ENCODE measurements at regions not wholly inside any gene's neighbourhood (a gene's known extent, or its start where the extent isn't known, plus 50 kb on each side); places are given as distances from the start of the nearest gene placed in this dataset.
"Not testable (repeated sequence)": the region's sequence is repeated elsewhere in the genome, so short reads cannot be mapped to it uniquely, and the experiment has no call there.

DNA sequence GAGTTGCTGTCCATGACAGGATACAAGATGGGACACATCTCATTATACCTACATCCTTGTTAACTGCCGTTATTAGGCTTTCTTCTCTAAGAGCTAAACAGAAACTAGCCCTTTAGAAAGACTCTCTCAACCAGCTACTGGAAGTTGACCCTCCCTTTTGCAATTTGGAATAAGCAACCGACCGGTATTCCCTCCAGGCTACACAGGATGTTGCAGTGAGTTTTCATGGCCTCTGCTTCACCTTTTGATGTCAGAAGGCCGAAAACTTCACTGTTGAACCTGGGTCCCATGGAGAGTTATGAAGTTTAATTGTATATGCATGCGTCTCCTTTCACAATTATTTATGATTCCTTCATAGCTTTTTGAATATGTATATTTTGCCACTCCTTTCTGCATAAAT is 1042.5 kb upstream of the SPRY2 start:
- no peak for DNase-seq (ENCODE audit: low spot score)

DNA sequence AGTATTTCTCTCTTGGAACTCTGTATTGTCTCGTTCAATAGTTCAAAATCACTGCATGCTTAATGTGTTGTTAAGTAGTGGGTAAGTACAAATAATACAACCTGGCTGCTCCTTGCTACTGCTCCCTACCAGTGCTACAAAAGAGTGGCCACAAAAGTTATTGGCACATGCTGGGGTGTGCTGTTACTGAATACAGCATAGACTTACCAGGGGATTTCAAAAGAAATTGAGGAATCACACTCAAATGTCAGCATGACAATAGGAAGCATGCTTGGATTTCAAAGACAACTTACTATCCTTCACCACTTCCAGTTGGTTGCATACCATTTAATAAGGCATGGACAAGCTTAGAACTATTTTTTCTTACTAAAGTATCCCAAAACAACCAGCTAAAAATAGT is 1041.3 kb upstream of the SPRY2 start:
- no peak for DNase-seq (ENCODE audit: low spot score)

DNA sequence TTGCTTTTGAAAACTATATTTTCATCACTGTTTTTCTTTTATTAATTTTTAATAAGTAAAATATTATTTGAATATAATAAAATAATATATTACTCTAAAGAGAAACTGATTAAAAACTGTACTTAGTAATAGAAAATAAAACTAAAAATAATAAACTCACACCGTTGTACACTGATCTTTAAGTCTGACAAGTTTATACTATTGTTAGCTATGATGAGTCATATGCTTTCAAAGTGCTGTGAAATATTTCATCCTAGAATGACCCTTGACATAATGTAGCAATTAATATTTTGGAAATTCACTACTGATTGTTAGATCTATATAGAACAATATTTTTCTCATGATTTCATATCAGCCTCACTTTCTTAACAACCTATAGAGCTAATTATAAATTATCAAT is 1040.6 kb upstream of the SPRY2 start:
- DNase-seq (ENCODE audit: low spot score) = no peak

DNA sequence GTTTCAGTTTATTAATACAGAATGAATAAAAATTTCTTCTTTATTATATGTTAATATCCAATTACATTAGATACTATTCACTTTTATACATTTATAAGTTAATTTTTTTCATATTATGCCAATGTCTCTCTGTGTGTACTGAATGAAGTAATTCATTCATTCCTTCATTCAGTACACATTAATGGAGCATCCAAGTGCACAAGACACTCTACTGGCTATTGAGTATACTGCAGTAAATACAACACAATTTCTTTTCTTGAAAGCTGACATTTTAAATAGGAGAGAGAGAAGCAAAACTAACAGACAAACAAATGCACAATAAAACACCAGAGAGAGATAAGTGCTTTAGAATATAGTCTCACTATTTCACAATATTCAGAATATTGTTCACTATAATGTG is 1038.3 kb upstream of the SPRY2 start:
- DNase-seq (ENCODE audit: low spot score) = no peak

DNA sequence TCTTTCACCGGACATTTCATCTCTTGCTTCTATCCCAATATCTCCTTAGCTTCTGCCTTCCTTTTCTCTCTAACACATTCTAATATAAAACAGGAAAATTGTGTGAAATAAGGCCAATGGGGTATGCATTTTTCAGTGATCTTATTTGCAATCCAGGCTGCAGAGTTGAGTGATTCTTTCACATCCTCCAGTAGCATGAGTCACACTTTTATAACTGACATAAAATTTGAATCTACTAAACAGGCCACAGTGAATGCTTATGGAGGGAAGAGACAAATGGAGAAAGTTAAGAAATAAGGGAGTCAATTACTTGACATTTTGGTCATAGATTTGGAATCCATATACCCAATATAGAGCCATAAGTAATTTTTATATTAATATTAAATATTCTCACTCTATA is 1037.0 kb upstream of the SPRY2 start:
- DNase-seq (ENCODE audit: low spot score) = no peak

DNA sequence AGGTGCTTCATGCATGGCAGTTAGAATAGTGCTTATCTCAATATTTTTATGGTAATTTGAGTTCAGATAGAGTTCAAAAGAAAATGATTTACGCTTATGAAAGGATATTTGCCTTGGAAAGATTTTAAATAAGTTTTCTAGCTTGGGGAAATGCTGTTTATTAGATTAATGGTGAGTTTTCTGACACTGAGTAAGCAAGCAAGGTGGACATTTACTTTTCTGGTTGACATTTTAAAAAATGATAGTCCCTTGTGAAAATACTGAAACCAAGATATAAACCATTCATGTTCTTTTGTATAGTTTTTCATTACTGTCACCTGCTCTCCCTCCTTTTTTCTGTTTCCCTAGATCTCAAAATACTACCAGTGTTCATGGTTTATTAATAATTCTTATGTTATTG is 1034.8 kb upstream of the SPRY2 start:
- no peak for DNase-seq (ENCODE audit: low spot score)

DNA sequence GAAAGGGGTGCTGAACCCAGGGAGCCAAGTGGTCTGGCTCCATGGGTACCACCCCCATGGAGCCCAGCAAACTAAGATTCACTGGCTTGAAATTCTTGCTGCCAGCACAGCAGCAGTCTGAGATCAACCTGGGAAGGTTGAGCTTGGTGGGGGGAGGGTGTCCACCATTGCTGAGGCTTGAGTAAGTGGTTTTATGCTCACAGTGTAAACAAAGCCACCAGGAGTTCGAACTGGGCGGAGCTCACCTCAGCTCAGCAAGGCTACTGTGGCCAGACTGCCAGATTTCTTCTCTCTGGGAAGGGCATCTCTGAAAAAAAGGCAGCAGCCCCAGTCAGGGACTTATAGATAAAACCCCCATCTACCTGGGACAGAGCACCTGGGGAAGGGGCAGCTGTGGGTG is 1021.8 kb upstream of the SPRY2 start:
- not testable (repeated sequence) for DNase-seq (ENCODE audit: low spot score)

DNA sequence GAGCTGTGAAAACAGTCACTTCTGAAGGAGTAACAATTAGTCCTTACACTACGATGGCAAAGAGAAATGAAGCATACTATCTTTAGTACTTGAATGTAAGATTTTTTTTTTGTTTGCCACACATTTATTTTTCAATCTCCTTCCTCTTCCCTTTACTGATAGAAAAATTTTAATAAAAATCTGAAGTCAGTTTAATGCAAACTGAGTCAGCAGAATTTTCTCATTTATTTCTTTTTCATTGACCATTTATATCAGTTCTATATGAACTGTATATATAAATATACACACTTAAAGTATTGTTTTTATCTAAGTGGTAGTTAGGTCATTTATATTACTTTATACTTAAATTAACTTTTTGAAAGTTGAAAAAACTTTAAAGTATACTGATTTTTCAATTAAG is 1009.1 kb upstream of the SPRY2 start:
- DNase-seq (ENCODE audit: low spot score) = no peak

DNA sequence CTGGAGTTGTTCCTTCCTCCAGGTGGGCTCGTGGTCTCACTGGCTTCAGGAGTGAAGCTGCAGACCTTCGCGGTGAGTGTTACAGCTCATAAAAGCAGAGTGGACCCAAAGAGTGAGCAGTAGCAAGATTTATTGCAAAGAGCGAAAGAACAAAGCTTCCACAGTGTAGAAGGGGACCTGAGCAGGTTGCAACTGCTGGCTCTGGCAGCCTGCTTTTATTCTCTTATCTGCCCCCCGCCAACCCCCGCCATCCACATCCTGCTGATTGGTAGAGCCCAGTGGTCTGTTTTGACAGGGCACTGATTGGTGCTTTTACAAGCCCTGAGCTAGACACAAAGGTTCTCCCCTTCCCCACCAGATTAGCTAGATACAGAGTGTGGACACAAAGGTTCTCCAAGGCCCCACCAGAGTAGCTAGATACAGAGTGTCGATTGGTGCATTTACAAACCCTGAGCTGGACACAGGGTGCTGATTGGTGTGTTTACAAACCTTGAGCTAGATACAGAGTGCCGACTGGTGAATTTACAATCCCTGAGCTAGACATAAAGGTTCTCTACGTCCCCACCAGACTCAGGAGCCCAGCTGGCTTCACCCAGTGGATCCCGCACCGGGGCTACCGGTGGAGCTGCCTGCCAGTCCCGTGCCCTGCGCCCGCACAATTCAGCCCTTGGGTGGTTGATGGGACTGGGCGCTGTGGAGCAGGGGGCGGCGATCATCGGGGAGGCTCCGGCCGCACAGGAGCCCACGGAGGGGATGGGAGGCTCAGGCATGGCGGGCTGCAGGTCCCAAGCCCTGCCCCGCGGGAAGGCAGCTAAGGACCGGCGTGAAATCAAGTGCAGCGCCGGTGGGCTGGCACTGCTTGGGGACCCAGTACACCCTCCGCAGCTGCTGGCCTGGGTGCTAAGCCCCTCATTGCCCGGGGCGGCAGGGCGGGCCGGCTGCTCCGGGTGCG is 999.5 kb upstream of the SPRY2 start:
- not testable (repeated sequence) for DNase-seq (ENCODE audit: low spot score)

DNA sequence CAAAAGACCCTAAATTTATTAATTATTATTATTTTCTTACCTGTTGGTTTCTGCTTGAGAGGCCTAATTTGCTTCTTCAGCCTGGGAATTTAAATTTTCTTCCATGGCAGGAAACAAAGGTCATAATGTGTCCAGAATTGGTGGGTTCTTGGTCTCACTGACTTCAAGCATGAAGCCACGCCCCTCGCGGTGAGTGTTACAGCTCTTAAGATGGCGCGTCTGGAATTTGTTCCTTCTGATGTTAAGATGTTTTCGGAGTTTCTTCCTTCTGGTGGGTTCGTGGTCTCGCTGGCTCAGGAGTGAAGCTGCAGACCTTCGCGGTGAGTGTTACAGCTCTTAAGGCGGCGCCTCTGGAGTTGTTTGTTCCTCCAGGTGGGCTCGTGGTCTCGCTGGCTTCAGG is 998.7 kb upstream of the SPRY2 start:
- not testable (repeated sequence) for DNase-seq (ENCODE audit: low spot score)

DNA sequence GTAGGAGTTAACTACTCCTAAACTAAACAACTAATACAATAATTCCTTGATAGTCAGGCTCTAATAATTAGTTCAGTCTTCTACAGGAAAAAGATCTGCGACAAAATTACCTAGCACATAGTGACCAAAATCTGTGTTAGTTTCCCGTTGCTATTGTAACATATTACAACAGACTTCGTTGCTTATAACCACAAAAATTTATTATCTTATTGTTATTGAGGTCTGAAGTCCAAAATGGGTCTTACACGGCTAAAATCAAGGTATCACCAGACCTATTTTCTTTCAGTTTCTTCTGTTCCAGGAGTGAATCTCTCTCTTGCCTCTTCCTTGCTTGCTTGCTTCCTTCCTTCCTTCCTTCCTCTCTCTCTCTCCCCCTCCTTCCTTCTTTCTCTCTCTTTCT is 993.6 kb upstream of the SPRY2 start:
- no peak for DNase-seq (ENCODE audit: low spot score)

DNA sequence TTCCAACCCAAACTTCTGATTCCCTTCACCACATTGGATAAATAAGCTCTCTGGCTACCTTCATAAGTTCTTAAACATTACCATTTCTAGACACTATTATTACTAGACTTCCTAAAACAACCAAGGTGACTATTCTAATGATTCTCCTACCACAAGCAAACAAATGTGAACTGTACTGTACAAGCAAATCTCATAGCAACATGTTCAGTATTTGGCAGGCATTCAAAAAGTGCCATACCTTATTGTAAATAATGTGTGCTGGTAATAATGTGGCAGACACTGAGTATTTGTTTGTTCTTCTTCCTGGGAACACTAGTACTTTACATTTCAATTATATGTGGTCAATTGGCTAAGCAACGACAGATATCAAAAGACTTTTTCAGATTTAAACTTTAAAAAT is 986.0 kb upstream of the SPRY2 start:
- DNase-seq (ENCODE audit: low spot score) = no peak

DNA sequence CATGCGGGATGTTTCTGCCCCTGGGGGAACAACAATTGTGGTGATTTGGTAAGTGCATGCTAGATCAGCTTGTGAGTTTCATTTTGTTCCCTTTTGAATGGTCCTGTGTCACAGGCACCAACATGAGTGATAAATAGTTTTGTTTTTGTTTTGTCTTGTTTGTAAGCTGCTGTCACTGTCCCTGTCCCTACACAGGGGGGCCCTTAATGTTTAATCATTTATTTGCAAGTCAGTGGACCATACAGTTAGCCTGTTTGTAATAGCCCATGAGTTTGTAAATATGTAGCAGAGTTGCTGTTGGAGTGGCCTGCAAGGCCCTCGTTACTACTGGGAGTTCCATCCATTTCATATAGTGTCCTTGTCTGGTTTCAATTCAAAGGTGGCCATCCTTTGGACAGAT is 979.6 kb upstream of the SPRY2 start:
- DNase-seq (ENCODE audit: low spot score) = no peak

DNA sequence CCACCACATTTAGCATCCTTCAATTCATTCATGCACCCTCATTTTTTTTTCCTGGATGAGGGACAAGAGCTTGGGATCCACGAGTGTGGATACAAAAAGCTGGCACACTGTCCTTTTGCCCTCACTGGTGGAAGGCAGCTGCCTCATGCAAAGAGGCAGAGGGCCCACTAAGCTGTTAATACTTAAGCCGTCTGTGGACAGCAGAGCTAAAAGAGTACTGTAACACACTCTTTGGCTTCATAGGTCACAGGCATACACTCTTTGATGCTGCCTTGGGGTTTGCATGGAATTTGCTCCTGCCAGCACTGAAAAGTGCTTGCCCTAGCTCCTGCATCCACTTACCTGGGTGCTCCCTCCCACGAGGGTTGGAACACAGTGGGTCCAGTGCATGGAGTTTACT is 978.4 kb upstream of the SPRY2 start:
- no peak for DNase-seq (ENCODE audit: low spot score)

DNA sequence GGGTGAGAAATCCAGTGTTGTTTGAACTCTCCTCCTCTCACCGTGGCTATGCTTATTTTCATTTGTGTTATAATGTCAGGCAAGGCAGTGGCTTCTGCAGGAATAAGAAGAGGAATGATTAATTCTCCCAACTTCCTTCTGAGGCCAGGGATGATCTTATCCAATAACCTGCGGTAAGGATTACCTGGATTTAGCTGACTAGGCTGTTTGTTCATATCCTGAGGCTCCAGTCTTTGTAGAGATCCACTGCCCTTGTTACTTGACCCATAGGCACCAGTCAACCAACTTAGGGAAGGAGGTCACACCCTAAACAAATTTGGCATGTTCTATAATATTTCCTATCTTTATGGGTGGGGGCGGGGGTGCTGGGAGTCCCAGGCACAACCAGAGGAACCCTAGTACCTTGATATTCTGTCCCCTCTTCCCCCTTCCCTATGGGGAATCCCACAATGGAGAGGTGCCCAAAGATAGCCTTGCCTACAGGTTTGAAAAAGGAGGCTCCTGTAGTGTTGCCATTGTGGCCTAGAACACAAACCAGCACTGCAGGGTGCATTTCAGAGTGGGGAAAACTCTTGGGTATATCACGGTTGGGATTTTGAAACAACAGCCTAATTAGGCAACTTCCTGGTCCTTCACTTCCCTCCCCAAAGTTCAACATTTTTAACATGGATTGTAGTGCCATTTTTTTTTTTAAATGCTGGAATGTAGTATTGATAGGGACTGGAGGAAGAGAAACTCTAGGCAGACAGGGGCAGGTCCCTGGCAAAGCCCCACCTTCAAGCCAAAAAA is 977.5 kb upstream of the SPRY2 start:
- DNase-seq (ENCODE audit: low spot score) = no peak

DNA sequence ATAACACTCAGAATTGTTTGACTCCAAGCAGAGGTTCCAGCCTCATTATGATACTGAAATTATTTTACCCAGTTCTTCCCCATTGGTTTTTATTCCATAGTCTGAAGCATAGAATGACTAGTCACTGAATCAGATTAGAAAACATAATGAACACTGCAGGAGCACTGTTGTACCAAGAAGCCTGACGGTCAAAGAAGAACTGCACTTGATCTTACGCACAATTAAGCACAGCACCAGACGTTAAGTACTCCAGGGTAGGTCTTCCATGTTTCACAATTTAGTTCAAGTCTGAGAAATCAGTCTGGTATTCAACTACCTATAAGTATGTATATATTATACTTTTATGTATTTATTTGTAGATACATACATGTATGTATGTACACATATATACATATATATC is 973.5 kb upstream of the SPRY2 start:
- no peak for DNase-seq (ENCODE audit: low spot score)

DNA sequence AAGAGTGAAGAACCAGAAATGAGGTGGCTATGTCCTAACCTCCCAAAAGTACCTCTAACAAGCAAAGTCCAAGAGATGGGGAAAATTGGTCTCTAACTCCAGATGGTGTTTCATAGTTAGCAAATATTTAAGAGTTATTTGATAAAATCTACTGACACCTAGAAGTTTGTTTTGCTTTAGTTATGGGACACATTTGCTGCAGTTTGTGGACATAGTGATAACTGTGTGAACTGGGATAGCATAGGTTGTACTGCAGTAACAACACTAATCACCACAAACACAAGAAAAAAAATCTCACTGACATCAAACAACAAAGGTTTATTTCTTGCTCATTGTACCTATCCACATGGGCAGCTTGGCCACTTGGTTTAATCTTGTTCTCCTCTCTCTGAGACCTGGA is 965.0 kb upstream of the SPRY2 start:
- DNase-seq (ENCODE audit: low spot score) = no peak

DNA sequence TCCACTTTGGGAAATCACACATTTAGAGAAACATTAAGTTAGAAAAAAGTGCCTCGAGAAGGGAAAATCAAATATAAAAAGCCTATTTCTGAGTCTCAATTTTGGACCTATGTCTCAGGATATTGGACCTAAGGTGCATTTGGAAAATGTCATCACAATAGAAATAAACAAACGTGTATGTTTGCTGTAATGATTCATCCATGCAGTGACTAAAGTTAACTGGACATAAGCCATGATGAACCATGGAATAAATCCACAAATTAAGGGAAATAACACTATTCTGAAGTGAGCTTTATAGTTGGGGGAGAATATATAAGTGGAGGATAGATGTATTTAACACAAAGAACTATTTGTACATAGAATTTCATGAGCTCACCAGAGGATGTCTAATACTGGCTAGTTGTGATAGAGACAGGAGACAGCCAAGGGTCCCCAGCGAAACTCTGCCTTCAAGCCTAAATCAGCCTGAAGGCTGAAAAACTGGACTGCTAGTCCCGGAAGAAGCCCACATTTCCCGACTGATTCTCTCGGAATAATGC is 963.3 kb upstream of the SPRY2 start:
- DNase-seq (ENCODE audit: low spot score) = no peak

DNA sequence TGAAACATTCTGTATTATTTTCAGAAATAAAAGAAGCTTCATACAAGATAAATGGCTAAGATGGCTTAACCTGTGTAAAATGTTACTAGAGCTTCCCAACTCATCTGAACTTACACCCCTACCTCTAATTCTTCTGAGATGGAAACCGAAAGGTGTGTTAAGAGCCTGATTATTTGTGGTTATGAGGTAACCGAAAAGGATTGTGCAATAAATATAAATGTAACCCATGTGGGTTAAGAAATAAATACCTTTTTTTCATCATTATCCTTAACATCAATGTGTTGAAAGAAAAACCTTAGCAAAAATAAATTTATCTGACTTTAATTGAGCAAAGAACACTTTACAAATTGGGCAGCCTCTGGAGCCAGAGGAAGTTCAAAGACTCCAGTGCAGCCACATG is 961.8 kb upstream of the SPRY2 start:
- DNase-seq (ENCODE audit: low spot score) = no peak

DNA sequence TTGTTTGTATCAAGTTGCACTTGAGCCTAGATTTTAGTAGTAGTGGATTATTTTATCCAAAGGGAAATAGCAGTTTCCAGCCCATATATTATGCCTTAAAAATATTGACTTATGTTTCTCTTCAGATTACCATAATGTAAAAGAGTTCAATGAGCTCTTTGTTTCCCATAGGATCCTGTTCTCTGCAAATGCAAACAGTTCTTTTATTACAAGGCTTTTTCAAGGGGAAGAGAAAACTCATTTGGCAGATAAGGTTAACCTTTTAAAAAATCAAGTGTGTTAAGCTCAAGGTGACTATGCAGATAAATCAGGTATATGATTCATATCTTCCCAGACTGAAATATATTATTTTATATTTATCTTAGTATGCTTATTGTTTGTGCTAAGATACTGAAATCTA is 961.2 kb upstream of the SPRY2 start:
- DNase-seq (ENCODE audit: low spot score) = no peak

DNA sequence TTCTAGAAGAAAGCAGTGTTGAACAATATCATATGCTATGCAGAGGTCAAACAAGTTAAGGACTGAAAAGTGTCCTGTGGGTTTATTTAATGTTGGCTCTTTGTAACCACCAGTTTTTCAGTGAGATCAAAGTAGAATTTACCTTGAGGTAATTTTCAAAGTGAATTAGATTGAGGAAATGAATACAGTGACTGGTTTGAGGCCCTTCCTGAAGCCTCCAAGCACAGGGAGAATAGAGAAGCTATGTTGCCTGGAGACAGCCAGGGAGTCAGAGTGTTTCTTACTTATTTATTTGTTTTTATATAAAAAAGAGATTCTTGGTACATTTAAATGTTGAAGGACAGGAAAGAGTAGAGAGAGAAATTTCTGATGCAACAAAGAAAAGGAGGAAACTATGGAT is 954.3 kb upstream of the SPRY2 start:
- DNase-seq (ENCODE audit: low spot score) = no peak

DNA sequence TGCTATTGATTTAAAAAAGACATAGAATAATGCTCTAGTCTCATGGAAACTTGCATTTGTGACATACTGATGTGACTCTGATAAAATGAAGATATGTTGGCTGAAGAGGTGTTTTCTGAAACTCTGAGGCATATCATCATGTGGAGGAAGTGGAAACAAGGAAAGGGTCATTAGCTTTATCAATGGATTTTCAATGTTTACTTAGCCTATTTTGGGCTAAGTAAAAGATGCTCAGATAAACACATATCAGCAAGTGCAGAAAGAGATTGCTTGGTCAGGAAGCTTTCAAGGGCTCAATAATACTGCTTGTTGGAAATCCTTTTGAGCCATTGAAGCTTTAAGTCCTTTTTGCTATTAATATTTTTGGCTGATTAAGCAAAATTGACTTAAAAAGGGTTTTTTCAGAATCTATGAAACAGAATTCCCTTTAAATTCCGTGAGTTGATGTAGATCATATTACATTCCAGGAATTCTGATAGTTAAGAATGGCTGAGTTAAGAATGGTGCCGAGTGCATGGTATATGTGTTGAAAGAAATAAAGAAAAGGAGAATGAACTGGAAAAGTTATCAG is 952.8 kb upstream of the SPRY2 start:
- no peak for DNase-seq (ENCODE audit: low spot score)

DNA sequence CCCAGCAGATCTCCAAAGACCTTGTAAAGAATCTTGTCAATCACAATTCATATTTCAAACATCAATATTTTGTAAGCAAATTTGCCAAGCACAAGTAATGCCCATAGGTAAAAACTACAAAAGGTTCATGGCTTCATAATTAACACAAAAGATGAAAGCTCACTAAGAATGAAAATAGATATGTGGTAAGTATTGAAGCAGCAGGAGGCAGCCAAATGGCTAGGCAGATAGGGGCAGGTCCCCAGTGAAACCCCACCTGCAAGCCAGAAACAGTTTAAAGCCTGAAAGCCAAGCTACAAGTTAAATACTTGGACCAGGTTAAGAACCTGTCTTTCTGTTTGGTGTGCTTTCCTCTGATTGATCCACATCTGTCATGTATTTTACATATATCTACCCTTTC is 942.6 kb upstream of the SPRY2 start:
- no peak for DNase-seq (ENCODE audit: low spot score)
